Activated CD4-positive, alpha-beta T cell treated with anti-CD3 and anti-CD28 coated beads, Interleukin-2, Interleukin-4, amounts not matched to agents 100 ng/mL and 50 ng/mL, durations not matched to agents 16 hours and 8 hours (primary cell): ENCODE measurements at regions not wholly inside any gene's neighbourhood (a gene's known extent, or its start where the extent isn't known, plus 50 kb on each side); places are given as distances from the start of the nearest gene placed in this dataset.
A peak's percentile ranks its signal among the peaks of the same experiment; 100 is the strongest.

Source experiments
- DNase-seq: peaks from one replicate; pipeline ENCODE4 v3.0.0-alpha.2; 2020; ENCODE audit warnings: low spot score

DNA sequence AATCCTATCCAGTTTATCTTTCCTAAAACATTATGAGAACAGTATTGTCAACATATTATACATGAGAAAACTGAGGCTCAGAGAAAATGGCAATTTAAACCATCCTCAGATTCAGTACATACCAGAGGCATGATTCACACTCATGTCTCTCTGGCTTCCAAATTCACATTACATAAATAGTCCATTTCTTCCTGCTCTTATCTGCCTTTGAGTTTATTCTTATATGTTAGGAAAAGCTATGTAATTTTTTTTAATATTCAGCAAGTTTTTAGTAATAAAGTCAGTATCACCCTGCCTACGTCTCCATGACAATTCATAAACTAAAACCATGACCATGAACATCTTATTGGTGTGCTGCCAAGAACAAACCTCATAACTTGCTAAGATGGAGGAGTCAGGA is 1260.2 kb upstream of the SORCS1 start:
- DNase-seq = no peak

DNA sequence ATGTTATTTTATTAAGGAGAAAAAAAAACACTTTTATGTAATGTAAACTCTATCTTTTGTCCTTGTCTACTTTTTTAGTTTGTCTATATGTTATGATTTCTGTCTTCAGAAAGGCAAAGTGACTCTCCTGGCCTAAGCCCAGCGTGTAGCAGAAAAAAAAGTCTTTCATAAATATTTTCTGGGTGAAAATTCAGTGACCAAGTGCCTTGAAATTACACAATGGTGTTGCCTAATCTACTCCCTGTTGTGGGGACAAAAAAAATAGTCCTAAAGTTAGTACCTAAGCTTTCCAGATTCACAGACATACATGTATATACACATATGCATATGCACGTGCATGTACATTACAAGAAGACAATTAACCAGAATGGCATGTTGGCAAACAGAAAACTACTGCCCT is 1257.8 kb upstream of the SORCS1 start:
- DNase-seq = no peak

DNA sequence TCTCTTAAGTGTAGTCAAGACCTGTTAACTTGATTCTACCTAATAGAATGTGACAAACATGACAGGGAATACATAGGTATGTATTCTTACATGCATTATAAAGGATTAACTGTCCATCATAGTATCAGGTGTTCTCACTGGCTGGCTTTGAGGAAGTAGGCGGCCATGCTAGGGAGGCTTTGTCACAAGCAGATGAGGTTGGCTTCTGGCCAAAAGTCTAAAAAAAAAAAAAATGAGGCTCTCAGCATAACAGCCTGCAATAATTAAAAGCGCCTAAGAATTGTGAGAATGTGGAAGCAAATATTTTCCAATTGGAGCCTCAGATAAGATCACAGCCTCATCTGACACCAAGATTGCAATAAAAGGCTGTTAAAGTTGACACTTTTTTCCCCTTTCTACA is 1256.8 kb upstream of the SORCS1 start:
- no peak for DNase-seq

DNA sequence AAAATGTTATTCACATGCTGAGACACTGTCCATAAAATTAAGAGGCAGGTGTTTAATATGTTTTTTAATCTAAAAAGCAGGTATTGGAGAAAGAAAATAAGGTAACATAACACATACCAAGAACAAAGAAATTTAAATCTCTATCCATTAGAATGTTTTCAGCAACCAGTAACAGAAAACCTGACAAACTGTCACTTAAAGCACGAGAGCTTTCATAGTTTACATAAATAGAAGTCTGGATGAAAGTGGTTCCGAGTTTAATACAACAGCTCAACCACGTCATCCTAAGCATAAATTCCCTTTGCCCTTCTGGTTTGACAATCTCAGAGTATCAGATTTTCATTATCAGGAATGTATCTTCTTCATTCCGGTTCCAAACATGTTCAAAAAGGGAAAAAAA is 1249.4 kb upstream of the SORCS1 start:
- no peak for DNase-seq

DNA sequence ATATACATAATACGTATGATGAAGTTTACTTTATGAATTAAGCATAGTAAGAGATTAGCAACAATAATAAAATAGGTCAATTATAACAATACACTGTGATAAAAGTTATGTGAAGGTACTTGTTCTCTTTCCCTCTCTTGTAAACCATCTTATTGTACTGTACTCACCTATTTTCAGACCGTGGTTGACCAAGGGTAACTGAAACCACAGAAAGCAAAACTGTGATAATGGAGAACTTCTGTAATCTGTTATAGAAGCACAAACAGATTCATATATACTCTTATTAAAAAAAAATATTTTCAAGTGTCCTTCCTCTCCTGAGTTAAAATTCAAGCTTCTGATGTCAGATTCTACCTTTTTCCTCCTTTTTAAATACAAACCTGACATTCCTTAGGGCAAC is 1247.8 kb upstream of the SORCS1 start:
- no peak for DNase-seq

DNA sequence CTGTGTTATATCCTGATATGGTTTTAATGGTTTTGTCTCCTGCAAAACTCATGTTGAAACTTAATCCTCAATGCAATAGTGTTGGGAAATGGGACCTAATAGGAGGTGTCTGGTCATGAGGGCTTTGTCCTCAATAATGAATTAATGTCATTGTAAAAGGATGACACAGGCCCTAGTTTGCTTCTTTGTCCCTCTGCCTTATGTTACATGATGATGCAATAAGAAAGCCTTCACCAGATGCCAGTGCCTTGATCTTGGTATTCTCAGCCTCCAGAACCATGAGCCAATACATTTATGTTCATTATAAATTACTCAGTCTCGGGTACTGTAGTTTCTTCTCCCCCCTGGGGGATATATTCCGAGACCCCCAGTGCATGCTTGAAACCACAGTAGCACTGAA is 1247.4 kb upstream of the SORCS1 start:
- DNase-seq = no peak

DNA sequence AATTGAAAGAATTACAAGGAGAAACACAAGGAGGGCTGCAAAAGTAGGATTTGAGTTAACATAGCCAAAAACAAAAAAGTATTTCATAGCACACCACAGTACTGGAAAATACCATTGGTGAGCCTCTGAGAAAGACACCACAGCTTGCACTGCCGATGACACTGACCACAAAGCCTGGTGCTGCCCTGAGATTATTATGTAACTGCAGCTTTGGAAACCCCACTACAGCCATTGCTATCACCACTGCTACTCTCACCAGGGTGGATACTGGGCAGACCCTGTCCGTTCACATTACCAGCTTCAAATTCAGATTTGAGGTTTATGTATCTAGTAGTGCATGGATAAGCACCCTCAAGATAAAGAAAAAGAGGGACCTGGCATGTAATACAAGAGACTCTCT is 1246.7 kb upstream of the SORCS1 start:
- DNase-seq = no peak

DNA sequence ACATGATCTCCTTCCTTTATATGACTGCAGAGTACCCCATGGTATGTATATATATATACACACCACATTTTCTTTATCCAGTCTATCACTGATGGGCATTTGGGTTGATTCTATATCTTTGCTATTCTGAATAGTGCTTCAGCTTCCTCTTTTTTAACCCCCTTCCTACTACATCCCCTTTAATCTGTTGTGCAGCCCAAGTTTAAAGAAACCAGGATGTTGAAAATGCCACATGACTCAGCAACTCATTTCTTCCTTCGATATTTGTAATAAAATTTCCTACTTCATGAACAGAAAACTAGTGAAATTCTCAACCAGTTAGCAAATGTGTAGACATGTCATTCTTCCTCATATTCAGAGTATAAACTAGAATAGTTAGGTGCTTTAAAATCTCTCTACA is 1245.7 kb upstream of the SORCS1 start:
- DNase-seq = no peak

DNA sequence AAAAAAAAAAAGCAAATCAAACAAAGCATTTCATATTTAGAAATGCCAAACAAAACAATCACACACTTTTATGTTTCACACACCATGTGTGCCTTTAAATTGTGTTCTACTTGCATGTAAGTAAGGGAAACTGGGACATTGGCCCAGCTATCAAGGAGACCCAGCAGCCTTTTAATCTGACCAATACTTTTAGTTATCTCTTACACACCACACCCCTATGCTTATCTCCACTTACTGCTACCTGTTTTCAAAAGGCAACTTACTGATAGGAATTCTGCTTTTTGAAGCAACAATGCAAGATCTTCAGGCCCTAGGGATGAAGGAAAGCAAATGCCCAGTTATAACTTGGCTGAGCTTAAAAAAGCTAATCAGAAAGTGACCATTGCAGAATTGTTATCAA is 1244.8 kb upstream of the SORCS1 start:
- no peak for DNase-seq

DNA sequence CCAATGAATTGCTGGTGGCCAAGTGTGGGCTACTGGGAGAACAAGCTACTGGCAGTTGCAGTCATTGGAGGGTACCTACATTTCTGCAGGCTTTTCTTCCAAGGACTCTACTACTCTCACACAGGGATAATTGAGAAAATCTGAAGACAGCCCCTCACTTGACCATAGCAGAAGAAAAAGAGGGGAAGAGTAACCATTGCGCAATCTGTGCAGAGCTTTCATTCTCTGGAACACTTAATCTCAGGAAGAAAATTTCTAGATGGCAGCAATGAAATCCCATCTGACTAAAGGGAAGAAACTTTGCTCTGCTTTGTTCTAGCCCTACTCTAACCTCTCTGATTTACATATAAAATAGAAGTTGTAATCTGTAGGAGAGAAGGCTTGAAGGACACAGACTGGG is 1239.6 kb upstream of the SORCS1 start:
- DNase-seq = no peak

DNA sequence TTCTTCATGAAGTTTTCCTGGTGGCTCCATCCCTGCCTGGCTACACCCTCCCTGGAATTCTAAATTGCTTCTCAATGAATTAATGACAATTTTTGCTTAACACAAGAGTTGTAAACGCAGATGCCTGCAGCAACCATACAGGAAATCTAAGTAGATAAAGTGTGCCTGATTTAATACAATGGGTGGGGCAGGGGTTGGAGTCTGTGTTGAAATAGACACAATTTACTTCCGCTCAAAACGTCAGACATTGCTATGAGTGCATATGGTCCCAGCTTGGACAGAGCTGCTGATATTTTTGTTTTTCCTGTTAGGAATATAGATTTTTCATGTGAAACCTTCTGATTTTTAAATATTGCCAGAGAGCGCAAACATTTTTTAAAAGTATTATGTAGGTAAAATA is 1235.0 kb upstream of the SORCS1 start:
- DNase-seq = no peak

DNA sequence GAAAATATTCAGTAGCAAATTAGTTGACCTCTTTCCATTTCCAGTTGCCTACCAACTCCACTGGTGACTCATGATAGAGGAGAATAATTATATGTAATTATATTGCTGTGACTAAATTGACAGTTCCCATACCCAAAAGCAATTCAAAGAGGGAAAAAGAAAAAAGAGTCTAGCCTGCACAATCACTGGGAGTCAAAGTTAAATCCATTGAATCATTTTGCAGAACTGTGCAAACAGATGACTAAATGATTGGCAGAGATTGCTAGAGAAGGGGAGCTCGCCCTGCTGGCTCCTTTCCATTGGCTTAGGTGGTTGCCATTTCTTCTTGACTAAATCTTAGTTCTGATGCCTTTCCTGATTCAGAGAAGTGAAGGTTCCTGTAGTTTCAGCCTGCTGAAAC is 1228.6 kb upstream of the SORCS1 start:
- no peak for DNase-seq

DNA sequence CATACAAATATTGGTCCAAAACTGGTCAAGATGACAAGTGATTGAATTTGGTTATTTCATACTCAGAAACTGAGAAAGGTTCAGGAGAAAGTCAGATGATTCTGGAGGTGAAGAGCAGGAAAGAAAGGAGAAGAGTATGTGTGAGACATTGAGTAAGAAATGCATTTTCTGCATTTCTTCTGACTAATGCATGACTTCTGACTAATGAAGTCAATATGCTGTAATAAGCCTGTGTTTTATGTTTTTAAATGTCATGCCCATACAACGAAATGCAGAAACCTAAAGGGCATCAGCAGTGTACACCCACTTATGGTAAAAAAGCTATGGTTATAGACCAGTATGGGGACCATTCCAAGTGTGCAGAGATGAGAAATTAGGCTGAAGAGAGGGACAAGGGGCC is 1227.8 kb upstream of the SORCS1 start:
- DNase-seq = no peak

DNA sequence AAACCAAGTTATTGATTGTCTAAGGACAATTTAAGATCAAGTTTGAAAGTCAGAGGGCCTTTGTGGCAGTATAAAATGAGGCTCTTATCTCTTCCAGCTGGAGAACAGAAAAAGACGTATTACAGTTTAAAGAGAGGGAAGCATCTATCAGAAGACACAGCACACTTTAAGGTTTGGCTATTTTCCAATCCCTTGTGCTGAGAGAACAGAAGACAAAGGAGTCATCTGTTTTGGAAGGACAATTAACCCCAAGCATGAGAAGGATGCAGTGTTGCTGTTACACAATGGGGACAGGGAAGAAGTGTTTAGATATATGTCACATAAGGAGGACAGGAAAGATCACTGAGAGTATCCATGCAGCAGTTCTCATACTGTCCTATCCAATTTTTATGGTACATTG is 1224.2 kb upstream of the SORCS1 start:
- no peak for DNase-seq

DNA sequence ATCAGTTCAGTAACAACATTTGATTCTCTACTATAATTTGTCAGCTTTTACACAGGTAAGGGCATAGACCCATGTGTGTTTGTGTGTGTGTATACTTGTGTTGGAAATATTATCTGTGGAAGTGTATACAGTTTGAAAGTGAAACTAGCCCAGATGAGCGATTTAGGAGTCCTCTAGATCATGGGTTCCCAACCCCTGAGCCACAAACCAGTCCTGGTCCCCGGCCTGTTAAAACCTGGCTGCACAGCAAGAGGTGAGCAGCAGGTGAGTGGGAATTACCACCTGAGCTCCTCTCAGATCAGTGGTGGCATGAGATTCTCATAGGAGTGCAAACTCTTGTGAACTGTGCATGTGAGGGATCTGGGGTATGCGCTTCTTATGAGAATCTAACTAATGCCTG is 1221.5 kb upstream of the SORCS1 start:
- DNase-seq = no peak

DNA sequence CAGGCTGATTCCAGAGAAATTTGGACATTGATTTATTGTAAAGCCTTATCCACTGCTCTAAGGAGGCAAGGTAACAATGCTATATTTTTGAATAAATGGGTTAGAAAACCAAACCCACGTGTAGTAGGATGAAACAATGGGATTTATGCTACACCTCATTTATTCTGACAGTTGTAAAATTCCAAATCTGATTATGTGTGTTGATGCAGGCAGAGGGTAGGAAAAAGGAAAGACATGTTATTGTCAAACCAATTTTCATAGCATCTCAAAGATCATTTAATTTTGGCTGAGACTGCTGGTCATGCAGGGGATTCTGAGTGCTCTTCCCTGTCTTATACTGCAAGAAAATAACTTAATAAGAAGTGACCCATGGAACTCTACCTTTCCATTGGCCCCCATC is 1219.9 kb upstream of the SORCS1 start:
- no peak for DNase-seq

DNA sequence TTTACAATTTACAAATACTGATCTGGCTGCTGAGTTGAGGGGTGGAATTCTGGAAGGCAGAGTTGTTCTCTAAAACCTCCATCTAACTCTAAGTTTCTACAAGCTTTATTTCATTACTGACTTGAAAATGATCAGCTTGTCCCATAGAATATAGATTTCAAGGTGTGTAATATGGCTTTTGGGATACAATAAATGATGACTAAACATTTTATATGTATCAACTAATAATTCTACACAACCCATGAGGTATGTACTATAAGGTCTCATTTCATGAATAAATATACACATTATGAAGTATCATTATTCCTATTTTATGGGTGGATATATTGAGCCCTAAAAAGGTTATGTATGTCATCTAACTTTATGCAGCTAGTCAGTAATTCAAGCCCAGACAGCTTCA is 1214.3 kb upstream of the SORCS1 start:
- DNase-seq = no peak

DNA sequence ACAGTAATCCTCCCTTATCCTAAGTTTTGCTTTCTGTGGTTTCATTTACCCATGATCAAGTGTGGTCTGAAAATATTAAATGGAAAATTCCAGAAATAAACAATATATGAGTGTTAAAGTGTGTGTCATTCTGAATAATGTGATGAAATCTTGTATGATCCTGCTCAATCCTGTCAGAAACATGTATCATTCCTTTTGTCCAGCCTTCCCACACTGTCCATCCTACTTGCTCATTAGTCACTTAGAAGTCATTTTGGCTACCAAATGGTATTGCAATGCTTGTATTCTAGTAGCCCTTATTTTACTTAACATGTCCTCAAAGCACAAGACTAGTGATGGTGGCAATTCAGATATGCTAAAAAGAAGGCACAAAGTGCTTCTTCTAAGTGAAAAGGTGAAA is 1211.2 kb upstream of the SORCS1 start:
- no peak for DNase-seq

DNA sequence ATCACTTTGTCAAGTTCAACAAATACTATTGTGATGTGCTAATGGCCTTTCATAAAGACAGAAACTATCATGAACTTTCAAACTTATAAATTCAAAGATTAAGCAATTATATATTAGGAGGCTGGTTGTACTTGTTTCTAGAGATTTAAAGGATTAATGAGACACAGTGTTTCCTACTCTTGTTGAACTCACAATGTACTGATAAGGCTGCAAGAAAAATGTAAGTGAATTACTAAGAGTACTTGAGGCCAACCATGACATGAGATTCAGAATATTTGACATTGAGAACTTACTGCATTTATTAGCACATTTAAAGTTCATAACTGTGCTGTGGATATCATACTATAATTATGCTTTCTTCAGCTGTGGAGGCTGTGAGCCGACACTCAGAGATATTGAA is 1210.5 kb upstream of the SORCS1 start:
- no peak for DNase-seq

DNA sequence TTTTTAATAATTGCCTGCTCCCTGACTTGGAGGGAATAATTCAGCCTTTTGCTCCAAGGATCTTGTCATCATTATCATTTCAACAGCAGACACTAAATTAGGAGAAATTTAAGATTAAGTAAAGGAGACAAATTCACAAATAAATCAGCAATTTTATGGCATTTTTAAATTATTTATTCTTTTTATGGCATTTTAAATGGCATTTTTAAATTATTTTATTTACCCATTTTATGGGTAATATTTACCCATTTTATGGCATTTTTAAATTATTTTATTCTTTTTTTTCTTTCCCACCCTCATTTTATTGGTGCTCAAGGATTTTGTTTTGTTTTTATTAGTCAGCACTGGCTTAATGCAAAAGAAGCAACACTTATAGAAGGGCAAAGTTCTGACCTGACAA is 1201.0 kb upstream of the SORCS1 start:
- DNase-seq = no peak

DNA sequence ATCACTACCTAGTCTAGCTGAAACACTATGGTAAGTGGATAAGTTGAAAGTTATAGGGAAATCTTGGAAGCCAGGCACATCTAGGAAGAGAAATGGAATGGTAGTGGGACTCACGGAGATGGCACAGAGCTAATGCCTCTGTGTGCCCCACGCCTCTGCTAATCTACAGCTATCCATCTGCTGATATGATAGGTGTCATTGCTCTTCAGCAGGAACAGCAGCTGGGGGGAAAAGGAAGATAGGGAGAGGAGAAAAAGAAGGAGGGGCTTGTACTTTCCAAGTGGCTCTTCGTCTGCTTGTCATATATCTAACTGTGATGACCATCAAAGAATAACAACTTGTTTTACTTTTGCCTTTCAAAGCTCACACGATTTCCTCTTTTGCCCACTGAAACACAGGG is 1199.1 kb upstream of the SORCS1 start:
- no peak for DNase-seq

DNA sequence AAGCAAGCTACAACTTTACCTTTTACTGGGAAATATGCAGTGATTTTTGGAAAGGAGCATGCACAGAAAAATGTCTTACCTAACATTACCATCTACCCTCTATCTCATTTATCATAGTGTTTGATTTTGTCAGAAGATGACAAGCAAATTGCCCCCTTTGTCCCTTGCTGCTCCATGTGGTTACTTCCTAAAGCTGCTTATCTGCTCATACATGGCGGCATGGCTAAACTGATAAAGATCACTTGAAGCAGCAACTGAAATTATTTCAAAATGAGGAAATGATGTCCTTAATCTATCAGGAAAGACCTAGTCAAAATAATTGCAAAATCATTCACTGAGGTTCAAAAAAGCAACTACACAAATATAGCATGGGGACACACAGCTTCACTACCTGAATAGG is 1198.5 kb upstream of the SORCS1 start:
- DNase-seq = no peak

DNA sequence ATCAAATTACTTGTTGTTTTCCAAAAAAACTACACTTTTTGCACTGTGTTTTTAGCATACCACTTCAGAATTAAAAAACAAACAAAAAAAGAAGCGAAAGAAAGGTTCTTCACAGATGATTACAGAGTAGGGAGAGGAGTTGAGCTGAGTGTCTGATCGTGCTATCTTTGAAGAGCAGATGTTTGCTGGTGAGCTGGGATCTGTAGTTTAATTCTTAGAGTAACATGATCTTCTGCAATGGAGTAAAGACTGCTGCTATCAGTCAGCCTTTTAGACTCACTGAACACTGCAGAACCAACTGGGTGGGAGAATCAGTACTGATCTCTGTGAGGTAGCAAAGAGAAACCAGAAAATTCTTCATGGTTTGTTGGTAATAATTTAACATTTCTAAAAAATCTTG is 1197.8 kb upstream of the SORCS1 start:
- no peak for DNase-seq

DNA sequence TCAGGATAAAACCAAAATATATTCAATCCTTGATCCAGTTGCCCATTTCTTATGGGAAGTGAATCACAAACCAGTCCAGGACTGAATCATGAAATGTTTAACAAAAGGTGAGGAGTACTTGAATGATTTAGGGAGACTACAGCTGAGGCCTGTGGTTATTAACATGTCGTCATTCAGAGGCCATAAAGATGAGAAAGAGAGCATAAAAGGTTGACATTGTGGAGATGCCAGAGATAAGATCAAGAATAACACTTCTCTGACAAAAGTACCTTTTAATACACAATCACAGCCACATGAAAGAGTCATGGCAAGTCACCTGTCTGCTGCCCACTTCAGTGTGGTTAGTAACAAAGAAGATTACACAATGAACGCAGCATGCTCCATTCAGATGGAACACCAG is 1195.7 kb upstream of the SORCS1 start:
- DNase-seq = no peak

DNA sequence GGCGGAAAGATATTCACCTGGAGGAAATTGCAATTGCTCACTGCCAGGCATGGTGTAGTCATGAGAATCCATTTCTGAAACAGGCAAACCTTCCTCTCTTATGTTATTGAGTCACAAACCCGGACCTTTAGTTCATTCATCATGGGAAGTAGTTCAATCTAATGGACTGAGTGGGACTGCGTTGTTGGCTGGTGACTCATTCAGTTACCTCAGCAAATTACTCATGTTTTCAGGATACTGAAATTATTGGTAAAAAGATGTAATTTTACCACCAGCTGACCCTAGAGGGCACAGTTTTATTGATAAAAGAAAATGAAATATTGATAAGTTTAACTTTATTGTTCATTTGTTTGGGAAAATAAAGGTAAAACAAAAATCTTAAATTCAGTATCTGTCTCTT is 1194.4 kb upstream of the SORCS1 start:
- peak; percentile 41 for DNase-seq

DNA sequence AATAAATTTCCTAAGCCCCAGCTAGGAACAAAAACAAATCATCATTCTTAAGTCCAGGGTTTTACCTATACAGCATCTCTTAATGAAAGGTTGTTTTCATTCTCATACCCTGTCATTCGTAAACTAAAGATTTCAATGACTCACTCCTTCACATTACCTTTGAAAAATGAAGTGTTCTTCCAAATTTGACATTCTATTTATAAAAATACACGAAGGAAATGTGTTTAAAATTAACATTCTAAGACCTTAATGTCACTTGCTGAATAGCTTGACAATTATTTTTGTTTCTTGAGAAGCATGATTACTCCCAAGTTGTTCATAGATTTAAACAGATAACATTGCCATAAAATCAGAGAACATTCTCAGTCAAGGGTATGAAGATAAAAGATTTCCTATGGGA is 1188.3 kb upstream of the SORCS1 start:
- DNase-seq = no peak
